ENCODE measurements at regions not wholly inside any gene's neighbourhood (a gene's known extent, or its start where the extent isn't known, plus 50 kb on each side); places are given as distances from the start of the nearest gene placed in this dataset.

GRCh38 chr5:18203296-18203695, 569.0 kb downstream of the TAF11L14 start:
- FAIRE-seq: no peak
- Histone ChIP-seq H3K79me1 (ENCODE audit: low read depth, low read length) (no peaks in the 10 kb centered on the region), H3K4me2 (ENCODE audit: insufficient read depth in 1 of 2, low read depth in 2 of 2, low read length in 2 of 2) (no peak overlapping the region), H3K27ac (ENCODE audit: low read depth, low read length) (no peak overlapping the region), H2AFZ (ENCODE audit: low read length) (no peak overlapping the region), H2BK120ac (replicated peaks; ENCODE audit: low read depth, low read length) (no peak overlapping the region), H4K5ac (ENCODE audit: insufficient read length, low read depth, low read length) (no peak overlapping the region), H3K9ac (replicated peaks in 1 of 4; ENCODE audit: extremely low read depth in 1 of 4, low read depth in 3 of 4, low read length in 3 of 4) (no peak overlapping the region), H4K20me1 (replicated peaks in 1 of 2; ENCODE audit: control insufficient read depth in 1 of 2, insufficient read depth in 2 of 2, low read length in 2 of 2) (no peaks in the 10 kb centered on the region), H3K4ac (replicated peaks; ENCODE audit: insufficient read length, low read depth, low read length) (no peak overlapping the region), H3K4me1 (replicated peaks in 1 of 4; ENCODE audit: control insufficient read depth in 3 of 4, insufficient read depth in 4 of 4, low read length in 3 of 4) (no peaks in the 10 kb centered on the region), H3K14ac (ENCODE audit: insufficient read length) (no peak overlapping the region), H2AK5ac (ENCODE audit: low read depth, low read length) (no peak overlapping the region), H3K18ac (ENCODE audit: extremely low read depth, low read length) (no peak overlapping the region), H3K36me3 (ENCODE audit: control insufficient read depth in 2 of 4, insufficient read depth in 4 of 4, low read length in 3 of 4) (no peaks in the 10 kb centered on the region; a peak in 1 of 8 replicates), H3K4me3 (ENCODE audit: extremely low read depth in 1 of 4, insufficient read depth in 2 of 4, low read depth in 3 of 4, low read length in 4 of 4) (no peak overlapping the region), H2BK20ac (ENCODE audit: low read length) (no peak overlapping the region), H3K23ac (ENCODE audit: insufficient read length) (no peak overlapping the region), H2BK12ac (ENCODE audit: low read depth, low read length) (no peak overlapping the region), H2BK15ac (ENCODE audit: low read length) (no peak overlapping the region), H3K9me3 (ENCODE audit: insufficient read depth in 2 of 2, low read depth in 1 of 2, low read length in 1 of 2) (peaks cover 1 to 6% of the 10 kb centered on the region in 2 experiments), H2BK5ac (ENCODE audit: low read depth, low read length) (no peak overlapping the region), H3K23me2 (ENCODE audit: low read depth, low read length) (no peaks in the 10 kb centered on the region; the same call in 1 of the 2 replicates), H4K91ac (replicated peaks; ENCODE audit: insufficient read length, low read length) (no peak overlapping the region), H4K8ac (ENCODE audit: extremely low read depth, insufficient read depth, low read length) (no peak overlapping the region), H3K79me2 (ENCODE audit: control insufficient read depth in 1 of 2, insufficient read depth in 2 of 2, low read length in 2 of 2) (no peaks in the 10 kb centered on the region), H3K27me3 (replicated peaks in 1 of 4; ENCODE audit: control insufficient read depth in 3 of 4, extremely low read depth in 1 of 4, insufficient read depth in 3 of 4, low read length in 3 of 4) (no peaks in the 10 kb centered on the region), H3K56ac (replicated peaks; ENCODE audit: insufficient read length, low read depth, low read length) (no peak overlapping the region)
- ChIA-PET CTCF (ENCODE audit: partially characterized antibody) (no interaction called here), POLR2A (ENCODE audit: partially characterized antibody) (no interaction called here)
- no peak for DNase-seq (ENCODE audit: low read depth in 1 of 2, low spot score in 2 of 2)
- WGBS, 2 experiments (ENCODE audit: extremely low coverage in 1 of 2, insufficient coverage in 1 of 2, insufficient read length in 1 of 2, insufficient replicate concordance in 2 of 2, low coverage in 1 of 2, low lambda C conversion rate in 2 of 2, missing lambda C conversion rate in 1 of 2): 85% methylated on average over 1 of the region's 1 CpG; no CpG with 5 or more reads in 1 of the 2 experiments
- no peak for TF ChIP-seq TAF7 (optimal IDR thresholded peaks at IDR 0.05; ENCODE audit: borderline replicate concordance, low read depth, low read length)
- TF ChIP-seq CBX8 (IDR thresholded peaks at IDR 0.05; ENCODE audit: borderline replicate concordance, low read depth, low read length): no peak
- TF ChIP-seq CREB1 (IDR thresholded peaks at IDR 0.05): no peak
- TF ChIP-seq CHD2 (IDR thresholded peaks at IDR 0.05; ENCODE audit: low read length): no peak

Measured in H1 (cell line).